ENCODE measurements at regions not wholly inside any gene's neighbourhood (a gene's known extent, or its start where the extent isn't known, plus 50 kb on each side); places are given as distances from the start of the nearest gene placed in this dataset.

DNA sequence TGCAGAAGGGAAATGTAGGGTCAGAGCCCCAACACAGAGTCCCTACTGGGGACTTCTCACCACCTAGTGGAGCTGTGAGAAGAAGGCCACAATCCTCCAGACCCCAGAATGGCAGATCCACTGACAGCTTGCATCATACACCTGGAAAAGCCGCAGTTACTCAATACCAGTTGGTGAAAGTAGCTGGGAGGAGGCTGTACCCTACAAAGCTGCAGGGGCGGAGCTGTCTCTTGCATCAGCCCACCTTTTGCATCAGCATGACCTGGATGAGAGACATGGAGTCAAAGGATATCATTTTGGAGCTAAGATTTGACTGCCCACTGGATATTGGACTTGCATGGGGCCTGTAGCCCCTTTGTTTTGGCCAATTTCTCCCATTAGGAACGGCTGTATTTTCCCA lies 237.3 kb downstream of the CALCRL start:
- H3K4me3 Mint-ChIP-seq = no peak overlapping the region
- H3K27me3 Mint-ChIP-seq (ENCODE audit: low read depth in 2 of 2) = no peaks in the 10 kb centered on the region
- H3K9me3 ChIP-seq (ENCODE audit: control insufficient read depth, insufficient read depth, low read length) = peaks cover 7% of the 10 kb centered on the region
- no peak overlapping the region for H3K27ac ChIP-seq (ENCODE audit: low read length)
- no peaks in the 10 kb centered on the region for H3K36me3 Mint-ChIP-seq
- peaks cover 18 to 19% of the 10 kb centered on the region in 2 donors for H3K9me3 Mint-ChIP-seq
- no peaks in the 10 kb centered on the region for H3K4me1 ChIP-seq (ENCODE audit: control insufficient read depth, insufficient read depth, low read length)
- intact Hi-C loops (cut with micrococcal nuclease) = no loop called here
- TF ChIP-seq, protein P1, sequence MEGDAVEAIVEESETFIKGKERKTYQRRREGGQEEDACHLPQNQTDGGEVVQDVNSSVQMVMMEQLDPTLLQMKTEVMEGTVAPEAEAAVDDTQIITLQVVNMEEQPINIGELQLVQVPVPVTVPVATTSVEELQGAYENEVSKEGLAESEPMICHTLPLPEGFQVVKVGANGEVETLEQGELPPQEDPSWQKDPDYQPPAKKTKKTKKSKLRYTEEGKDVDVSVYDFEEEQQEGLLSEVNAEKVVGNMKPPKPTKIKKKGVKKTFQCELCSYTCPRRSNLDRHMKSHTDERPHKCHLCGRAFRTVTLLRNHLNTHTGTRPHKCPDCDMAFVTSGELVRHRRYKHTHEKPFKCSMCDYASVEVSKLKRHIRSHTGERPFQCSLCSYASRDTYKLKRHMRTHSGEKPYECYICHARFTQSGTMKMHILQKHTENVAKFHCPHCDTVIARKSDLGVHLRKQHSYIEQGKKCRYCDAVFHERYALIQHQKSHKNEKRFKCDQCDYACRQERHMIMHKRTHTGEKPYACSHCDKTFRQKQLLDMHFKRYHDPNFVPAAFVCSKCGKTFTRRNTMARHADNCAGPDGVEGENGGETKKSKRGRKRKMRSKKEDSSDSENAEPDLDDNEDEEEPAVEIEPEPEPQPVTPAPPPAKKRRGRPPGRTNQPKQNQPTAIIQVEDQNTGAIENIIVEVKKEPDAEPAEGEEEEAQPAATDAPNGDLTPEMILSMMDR (IDR thresholded peaks at IDR 0.05) = no peak
- ATAC-seq (no peak), DNase-seq (no peak)
- H3K4me1 Mint-ChIP-seq = no peaks in the 10 kb centered on the region
- H3K27ac Mint-ChIP-seq = no peak overlapping the region
- no peaks in the 10 kb centered on the region for H3K27me3 ChIP-seq (ENCODE audit: control insufficient read depth, insufficient read depth, low read length)
- H3K36me3 ChIP-seq (ENCODE audit: control insufficient read depth, insufficient read depth, low read length) = no peaks in the 10 kb centered on the region
- WGBS (ENCODE audit: insufficient coverage) = 67% methylated on average over 3 of the region's 3 CpGs
- H3K4me3 ChIP-seq (ENCODE audit: low read length) = no peak overlapping the region

DNA sequence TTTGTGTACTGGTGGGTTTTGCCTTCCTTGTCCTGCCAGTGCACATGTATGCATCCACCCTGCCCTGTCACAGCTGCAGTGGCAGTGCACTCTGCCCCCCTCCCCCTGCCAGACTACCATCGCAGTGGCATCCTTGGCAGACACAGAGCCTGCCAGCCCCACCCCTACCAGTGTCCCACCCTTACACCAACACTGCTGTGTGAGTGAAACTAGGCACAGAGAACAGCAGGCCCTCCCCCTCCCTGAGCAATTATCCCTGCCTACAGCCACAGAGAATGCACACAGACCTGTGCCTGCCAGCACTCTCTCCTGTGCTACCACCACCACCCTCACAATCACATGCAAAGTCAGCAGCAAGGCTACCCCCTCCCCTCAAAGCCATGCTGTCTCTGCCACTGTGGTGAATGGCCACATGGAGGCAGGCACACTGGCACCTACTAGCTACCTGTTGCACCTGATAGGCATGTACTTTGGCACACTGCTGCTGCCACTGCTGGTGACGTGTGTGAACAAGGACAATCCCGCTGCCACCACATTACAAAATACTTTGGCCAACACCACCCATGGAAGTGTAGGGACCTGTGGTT lies 239.8 kb downstream of the CALCRL start:
- Mint-ChIP-seq H3K27ac (no peak overlapping the region), H3K4me1 (no peaks in the 10 kb centered on the region), H3K9me3 (peaks cover 15 to 16% of the 10 kb centered on the region in 2 donors), H3K36me3 (peaks cover 10% of the 10 kb centered on the region), H3K4me3 (no peak overlapping the region), H3K27me3 (ENCODE audit: low read depth in 2 of 2) (no peaks in the 10 kb centered on the region)
- Histone ChIP-seq H3K4me3 (ENCODE audit: low read length) (no peak overlapping the region), H3K36me3 (ENCODE audit: control insufficient read depth, insufficient read depth, low read length) (no peaks in the 10 kb centered on the region), H3K9me3 (ENCODE audit: control insufficient read depth, insufficient read depth, low read length) (peaks cover 7% of the 10 kb centered on the region), H3K27ac (ENCODE audit: low read length) (no peak overlapping the region), H3K27me3 (ENCODE audit: control insufficient read depth, insufficient read depth, low read length) (no peaks in the 10 kb centered on the region), H3K4me1 (ENCODE audit: control insufficient read depth, insufficient read depth, low read length) (no peaks in the 10 kb centered on the region)
- no peak for DNase-seq
- no peak for ATAC-seq
- intact Hi-C loops (cut with micrococcal nuclease) = no loop called here
- TF ChIP-seq, protein P1 (IDR thresholded peaks at IDR 0.05) = no peak
- 90% methylated on average over 3 of the region's 3 CpGs for WGBS (ENCODE audit: insufficient coverage)

DNA sequence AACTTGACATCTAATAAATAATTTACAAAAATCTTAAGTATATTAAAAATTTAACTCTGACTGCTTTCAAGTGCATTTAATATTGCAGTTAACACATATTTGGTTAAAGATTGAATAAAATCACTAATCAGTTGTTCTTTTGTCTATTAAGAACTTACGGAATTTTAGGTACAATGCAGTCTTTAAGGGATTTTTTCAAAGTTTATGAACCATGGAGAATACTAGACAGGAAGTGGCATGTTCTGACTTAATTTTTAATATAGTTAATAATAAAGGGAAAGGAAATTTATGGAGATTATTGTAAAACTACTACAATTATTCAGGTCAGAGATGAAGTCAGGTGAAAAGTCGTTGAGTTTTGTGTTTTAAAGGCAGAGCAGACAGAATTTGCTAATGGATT lies 240.9 kb downstream of the CALCRL start:
- peaks cover 11 to 18% of the 10 kb centered on the region in 2 donors for H3K9me3 Mint-ChIP-seq
- H3K9me3 ChIP-seq (ENCODE audit: control insufficient read depth, insufficient read depth, low read length) = peaks cover 12% of the 10 kb centered on the region
- no peak overlapping the region for H3K4me3 Mint-ChIP-seq
- no peaks in the 10 kb centered on the region for H3K27me3 Mint-ChIP-seq (ENCODE audit: low read depth in 2 of 2)
- H3K36me3 Mint-ChIP-seq = peaks cover 10% of the 10 kb centered on the region
- TF ChIP-seq, protein P1 (IDR thresholded peaks at IDR 0.05) = no peak
- H3K4me1 Mint-ChIP-seq = no peaks in the 10 kb centered on the region
- no peaks in the 10 kb centered on the region for H3K27me3 ChIP-seq (ENCODE audit: control insufficient read depth, insufficient read depth, low read length)
- DNase-seq (no peak), ATAC-seq (no peak)
- no peak overlapping the region for H3K4me3 ChIP-seq (ENCODE audit: low read length)
- H3K36me3 ChIP-seq (ENCODE audit: control insufficient read depth, insufficient read depth, low read length) = no peaks in the 10 kb centered on the region
- intact Hi-C loops (cut with micrococcal nuclease) = no loop called here
- no peaks in the 10 kb centered on the region for H3K4me1 ChIP-seq (ENCODE audit: control insufficient read depth, insufficient read depth, low read length)
- no peak overlapping the region for H3K27ac ChIP-seq (ENCODE audit: low read length)
- H3K27ac Mint-ChIP-seq = no peak overlapping the region
- WGBS (ENCODE audit: insufficient coverage) = 76% methylated on average over 2 of the region's 2 CpGs

DNA sequence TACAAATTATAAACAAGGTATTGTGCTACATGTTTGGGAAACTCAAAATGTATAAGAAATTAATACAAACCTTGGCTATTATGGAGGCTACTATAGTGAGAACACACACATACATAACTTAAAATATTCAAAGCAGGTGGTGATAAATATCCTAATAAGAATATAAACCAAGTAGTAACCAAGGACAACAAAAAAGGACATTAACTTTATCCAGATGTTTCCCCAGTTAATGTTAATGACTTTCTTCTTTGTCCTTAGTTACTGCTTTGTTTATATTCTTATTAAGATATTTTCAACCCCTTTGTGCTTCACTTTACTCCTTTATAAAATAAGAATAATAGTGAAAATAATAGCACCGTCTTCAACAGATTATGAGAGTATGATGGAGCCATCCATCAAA lies 241.6 kb downstream of the CALCRL start:
- ATAC-seq (no peak), DNase-seq (no peak)
- Mint-ChIP-seq H3K36me3 (peaks cover 10% of the 10 kb centered on the region), H3K9me3 (peaks cover 8 to 16% of the 10 kb centered on the region in 2 donors), H3K27ac (no peak overlapping the region), H3K27me3 (ENCODE audit: low read depth in 2 of 2) (no peaks in the 10 kb centered on the region), H3K4me1 (no peaks in the 10 kb centered on the region), H3K4me3 (no peak overlapping the region)
- H3K36me3 ChIP-seq (ENCODE audit: control insufficient read depth, insufficient read depth, low read length) = no peaks in the 10 kb centered on the region
- intact Hi-C loops (cut with micrococcal nuclease) = no loop called here
- TF ChIP-seq, protein P1 (IDR thresholded peaks at IDR 0.05) = no peak
- WGBS (ENCODE audit: insufficient coverage) = no CpG with 5 or more reads among the region's 1 CpG
- H3K4me1 ChIP-seq (ENCODE audit: control insufficient read depth, insufficient read depth, low read length) = no peaks in the 10 kb centered on the region
- no peak overlapping the region for H3K27ac ChIP-seq (ENCODE audit: low read length)
- peaks cover 12% of the 10 kb centered on the region for H3K9me3 ChIP-seq (ENCODE audit: control insufficient read depth, insufficient read depth, low read length)
- no peaks in the 10 kb centered on the region for H3K27me3 ChIP-seq (ENCODE audit: control insufficient read depth, insufficient read depth, low read length)
- H3K4me3 ChIP-seq (ENCODE audit: low read length) = no peak overlapping the region

All from natural killer cell (primary cell).